GM21723 (cell line): ENCODE measurements at regions not wholly inside any gene's neighbourhood (a gene's known extent, or its start where the extent isn't known, plus 50 kb on each side); places are given as distances from the start of the nearest gene placed in this dataset.

Experiments
- ATAC-seq: cut with Tn5 transposase; IDR thresholded peaks from one replicate; pipeline ENCODE4 v1.9.1; 2021; ENCODE audit warnings: mild to moderate bottlenecking, moderate library complexity; ENCODE audit not compliant: unreplicated experiment

GRCh38 chr18:61729322-61729721, 163.5 kb downstream of the RNF152 start:
- no peak for ATAC-seq

DNA sequence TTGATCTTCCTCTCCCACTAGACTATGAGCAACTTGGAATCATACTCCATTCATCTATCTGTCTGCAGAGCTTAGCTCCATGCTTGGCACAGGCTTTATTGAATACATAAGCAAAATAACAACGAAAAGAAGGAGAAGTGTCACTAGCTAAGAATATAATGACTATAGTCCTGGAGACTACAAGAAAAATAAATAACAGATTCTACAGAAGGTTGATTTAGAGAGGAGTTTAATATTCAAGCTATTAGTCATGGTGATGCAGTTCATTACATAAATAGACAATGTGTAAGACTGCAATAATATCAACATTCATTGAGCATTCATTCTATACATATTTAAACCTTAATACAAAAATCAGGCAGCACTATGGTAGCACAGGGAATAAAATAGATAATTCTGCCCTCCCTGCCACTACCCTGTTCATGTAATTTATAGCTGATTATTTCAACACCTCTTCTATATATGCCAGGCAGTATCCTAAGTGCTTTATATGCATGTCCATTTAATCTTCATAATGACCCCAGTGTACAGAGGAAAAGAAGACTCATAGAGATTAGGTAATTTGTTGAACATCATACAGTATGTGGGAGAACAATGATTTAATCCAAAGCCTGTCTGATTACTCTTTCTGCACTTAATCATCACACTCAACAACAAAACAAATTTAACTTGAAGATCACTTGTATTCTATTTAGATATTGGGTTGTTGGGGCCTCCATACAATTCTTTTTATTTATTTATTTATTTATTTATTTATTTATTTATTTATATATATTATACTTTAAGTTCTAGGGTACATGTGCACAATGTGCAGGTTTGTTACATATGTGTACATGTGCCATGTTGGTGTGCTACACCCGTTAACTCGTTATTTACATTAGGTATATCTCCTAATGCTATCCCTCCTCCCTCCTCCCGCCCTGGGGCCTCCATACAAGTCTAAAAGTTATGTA, 165.3 kb downstream of the RNF152 start:
- ATAC-seq = no peak

DNA sequence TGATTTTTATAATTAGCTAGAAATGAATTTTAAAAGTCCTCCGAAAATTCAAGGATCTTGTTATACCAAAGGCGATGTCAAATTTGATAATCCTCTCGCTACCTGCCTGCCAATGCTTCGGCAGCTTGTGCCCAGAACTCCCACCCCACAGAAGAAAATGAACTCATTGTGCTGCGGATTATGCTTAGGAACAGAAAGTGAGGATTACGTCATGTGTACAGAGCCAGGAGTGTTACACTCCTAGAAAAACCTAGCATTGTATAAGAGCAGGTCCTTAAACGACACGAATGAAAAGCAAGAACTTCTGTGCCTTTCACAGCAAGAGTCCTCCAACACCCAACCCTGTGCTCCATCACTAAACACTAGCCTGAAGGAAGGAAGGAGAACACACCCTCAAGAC, 168.3 kb downstream of the RNF152 start:
- no peak for ATAC-seq

DNA sequence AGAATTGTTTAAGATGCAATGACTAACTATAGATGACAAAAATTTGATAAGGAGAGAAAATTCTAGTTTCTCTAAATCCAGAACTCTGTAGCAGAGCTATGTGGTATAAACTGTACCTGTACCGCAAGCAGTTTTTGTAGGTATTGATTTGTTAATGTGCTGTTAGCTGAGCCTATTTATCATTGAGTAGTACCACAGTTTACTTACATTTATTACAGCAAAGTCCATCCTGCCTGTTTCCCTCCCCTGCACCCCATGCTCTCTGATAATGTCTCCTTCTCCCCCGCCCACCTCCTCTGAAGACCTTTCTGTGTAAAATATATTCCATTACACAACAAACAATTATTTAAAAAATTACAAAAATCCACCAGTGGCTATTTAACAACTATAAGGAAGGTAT, 170.6 kb downstream of the RNF152 start:
- no peak for ATAC-seq

- ATAC-seq = no peak
These were observed 172.3 kb downstream of the RNF152 start for GRCh38 chr18:61720496-61720895.

DNA sequence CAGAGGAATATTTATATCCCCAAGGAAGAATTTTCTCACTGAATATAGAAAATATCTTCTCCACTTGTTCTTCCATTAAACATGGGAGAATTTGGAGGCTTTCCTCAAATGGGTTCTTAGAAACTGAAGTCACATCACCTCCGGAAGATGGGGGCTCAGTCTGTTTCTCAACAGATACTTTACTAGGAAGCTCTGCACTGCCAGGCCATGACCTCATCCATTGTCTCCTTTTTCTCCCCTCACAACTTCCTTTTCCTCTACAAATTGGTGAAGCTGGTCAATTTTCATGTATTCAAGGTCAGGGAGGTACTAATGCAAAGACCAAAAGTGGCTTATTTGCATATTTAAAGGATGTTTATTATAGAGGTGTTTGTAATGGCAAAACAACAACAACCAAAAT, 173.1 kb downstream of the RNF152 start:
- ATAC-seq = no peak

DNA sequence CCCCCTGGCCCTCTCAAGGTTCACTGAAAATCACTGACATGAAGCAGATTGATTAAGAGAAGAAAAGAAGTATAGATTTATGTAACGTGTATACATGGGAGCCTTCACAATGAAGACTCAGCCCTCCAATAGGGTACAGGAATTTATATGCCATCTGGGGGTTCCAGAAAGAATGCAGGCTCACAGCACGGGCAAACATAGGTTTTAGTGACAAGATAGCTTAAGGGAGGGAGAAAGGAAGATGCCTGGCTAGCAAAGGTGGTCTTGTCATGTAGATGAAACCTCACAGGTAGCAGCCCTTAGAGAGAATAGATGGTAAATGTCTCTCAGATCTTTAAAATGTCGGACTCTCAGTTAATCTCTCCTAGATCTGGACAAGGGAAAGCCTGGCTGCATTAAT, 173.9 kb downstream of the RNF152 start:
- no peak for ATAC-seq

DNA sequence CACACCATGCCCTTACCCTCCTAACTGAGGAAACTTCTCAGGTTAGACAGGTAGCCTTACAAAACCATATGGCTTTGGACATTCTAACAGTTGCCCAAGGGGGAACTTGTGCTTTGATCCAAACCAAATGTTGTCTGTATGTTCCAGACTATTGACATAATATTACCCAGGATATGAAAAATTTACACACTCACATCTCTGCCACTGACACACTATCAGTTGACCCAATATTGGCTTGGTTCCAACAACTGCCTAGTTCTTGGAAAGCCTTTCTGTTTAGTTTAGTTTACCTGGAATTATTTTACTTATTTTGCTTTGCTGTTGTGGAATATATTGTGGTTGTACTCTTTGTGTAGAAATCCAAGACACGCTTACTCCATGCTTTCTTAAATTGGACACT, 178.4 kb downstream of the RNF152 start:
- no peak for ATAC-seq

- ATAC-seq = no peak
These were observed 179.3 kb downstream of the RNF152 start for GRCh38 chr18:61713502-61713901.

GRCh38 chr18:61710082-61710620, 182.7 kb downstream of the RNF152 start:
- no peak for ATAC-seq

- no peak for ATAC-seq
These were observed 186.4 kb downstream of the RNF152 start for GRCh38 chr18:61706276-61706915.

DNA sequence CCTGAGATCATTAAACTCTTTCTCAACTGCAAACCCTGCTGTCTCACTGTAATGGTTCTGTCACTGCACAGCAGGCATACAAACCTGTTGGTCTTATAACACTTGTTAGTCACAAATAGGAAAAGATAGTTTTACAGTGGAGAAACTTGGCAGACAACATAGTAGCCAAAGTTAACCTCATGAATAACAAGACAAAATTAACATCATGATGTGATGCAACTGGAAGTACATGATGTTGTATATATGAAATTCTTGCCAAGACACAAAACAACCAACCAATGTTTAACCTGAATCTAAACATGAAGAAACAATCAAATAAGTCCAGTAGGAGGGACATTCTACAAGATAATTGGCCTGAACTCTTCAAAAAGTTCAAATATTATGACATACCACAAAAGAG, 189.3 kb downstream of the RNF152 start:
- no peak for ATAC-seq

DNA sequence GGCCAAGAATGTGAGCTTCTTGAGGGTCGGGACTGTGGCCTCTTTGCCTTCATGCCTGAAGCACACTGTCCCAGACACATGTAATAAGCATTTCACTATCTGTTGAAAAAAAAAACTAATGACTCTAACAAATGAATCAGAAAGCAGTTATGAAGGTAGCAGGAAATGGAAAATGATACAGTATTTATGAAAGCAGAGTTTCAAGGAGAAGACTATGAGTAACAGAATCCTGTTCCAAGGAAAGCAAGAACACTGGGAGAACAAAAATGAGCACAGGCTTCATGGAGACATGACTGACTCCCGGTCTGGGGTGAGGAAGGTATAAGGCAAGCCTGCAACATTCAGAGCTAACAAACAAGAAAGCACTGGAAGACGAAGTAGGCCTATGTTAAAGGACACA, 190.8 kb downstream of the RNF152 start:
- ATAC-seq = no peak

DNA sequence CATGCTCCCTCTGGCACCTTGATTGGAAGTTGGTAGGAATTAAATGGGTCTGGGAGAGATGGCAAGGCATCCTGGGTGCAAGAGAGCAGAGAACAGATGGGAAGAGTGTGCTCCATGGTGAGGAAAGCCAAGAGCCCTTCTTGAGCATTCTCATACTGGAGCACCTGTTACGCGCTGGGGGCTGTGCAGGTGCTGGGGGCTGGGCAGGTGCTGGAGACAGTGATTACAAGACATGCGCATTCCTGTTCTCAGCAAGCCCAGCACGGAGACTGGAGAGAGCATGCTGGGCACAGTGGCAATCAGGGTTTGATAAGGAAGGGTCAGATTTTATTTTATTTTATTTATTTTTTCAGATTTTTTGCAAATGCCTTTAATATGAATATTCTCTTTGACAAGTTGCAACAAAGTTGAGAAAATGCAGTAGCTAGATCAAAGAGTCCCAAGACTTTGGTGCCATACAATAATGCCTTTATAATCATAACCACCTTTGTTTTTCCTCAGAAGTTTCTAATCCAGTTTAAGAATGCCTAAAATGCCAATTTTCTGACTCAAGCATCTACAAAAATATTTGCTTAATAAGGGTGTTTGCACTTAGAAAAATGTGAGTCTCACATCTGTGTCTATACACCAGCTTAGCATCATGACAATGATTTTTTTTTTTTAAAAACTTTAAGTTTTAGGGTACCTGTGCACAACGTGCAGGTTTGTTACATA, 193.3 kb downstream of the RNF152 start:
- no peak for ATAC-seq

GRCh38 chr18:61697306-61697909, 195.4 kb downstream of the RNF152 start:
- no peak for ATAC-seq

DNA sequence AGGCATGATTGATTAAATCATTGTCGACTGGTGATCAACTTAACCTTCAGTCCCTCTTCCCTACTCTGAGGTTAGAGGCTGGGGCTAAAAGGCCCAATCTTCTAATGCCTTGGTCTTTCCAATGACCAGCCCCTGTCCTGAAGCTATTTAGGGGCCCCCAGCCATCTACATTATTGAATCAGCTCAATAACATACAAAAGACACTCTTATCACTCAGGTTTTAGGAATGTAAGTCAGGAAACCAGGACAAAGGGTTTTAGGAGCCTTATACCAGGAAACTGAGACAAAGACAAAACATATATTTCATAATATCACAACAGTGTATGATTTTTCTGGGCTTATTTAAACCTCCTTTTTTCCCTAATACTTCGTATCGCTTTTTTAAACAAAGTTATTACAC, 198.6 kb downstream of the RNF152 start:
- no peak for ATAC-seq

- no peak for ATAC-seq
These were observed 202.2 kb downstream of the RNF152 start for GRCh38 chr18:61690418-61691138.

GRCh38 chr18:61687317-61687716, 205.5 kb downstream of the RNF152 start:
- no peak for ATAC-seq

- ATAC-seq = no peak
These were observed 209.0 kb downstream of the RNF152 start for GRCh38 chr18:61683856-61684255.

DNA sequence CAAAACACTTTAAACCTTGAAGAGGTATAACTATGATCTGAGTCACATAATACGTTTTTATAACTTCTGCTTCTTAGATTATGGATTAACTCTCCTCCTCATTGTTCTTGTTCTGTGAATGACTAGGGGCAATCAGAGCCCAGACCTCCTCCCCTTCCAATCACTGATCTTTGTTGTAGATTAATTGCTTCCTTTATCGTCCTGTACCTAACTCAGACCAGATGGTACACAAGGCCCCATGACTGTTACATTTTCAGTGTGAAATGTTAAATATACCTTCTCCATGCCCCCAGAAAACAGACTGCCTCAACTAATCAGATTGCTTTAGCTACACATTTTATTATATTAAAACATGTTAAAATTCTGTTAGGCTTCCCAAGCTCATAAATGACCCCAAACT, 211.7 kb downstream of the RNF152 start:
- ATAC-seq = no peak
